A673 (cell line): ENCODE measurements at regions not wholly inside any gene's neighbourhood (a gene's known extent, or its start where the extent isn't known, plus 50 kb on each side); places are given as distances from the start of the nearest gene placed in this dataset.

Experiments
- CTCF ChIP-seq: fragments of 300-800, 200-600 bp; sonication (generic); conservative IDR thresholded peaks from 2 replicates; pipeline ENCODE4 v1.5.1; 2017; ENCODE audit warnings: low read depth, mild to moderate bottlenecking, antibody characterized with exemption, low read length, moderate library complexity, mixed read lengths
- EZH2 ChIP-seq: fragments of 200-600 bp; sonication (generic); IDR thresholded peaks from 2 replicates; pipeline ENCODE4 v1.6.1; 2017; ENCODE audit warnings: borderline replicate concordance, low read depth, mild to moderate bottlenecking, mixed read lengths, antibody characterized with exemption, low read length; ENCODE audit not compliant: poor library complexity, severe bottlenecking

GRCh38 chr1:99098589-99098988, 93.9 kb upstream of the PLPPR5 start:
- TF ChIP-seq CTCF (no peak), EZH2 (no peak)
